ENCODE measurements at regions not wholly inside any gene's neighbourhood (a gene's known extent, or its start where the extent isn't known, plus 50 kb on each side); places are given as distances from the start of the nearest gene placed in this dataset.
A peak's percentile ranks its signal among the peaks of the same experiment; 100 is the strongest.

DNA sequence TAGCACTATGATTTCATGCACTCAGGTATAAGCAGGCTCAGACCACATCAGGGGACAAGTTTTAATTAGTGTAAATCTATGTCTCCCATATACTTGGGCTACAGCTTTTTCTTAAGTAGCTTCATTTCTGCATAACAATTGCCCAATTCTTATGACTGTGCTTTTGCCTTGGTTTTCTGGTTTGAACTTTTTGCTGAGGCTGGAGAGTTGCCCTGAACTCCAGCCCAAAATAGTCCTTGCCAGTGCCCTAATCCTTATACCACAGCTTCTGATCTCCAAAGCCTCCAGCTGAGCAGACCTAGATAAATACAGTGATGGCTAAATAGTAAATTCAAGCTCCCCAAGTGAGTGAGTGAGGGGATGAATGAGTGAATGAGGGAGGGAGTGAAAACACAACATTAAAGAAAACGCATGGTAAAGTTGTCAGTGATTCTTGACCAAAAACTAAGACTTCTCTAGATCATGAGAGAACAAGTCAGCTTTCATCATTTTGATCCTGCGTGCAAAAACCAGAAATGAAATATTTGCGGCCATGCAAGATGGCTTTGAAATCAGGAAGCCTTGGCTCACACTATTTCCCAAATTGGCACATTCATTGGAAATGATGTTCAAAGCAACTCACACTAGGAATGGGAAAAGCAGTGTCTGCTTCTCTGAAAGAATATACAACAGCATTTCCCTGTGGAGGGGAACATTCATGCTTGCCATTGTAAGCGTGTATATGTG, 437.1 kb upstream of the CTSO start:
- intact Hi-C loops (cut with DNase I), result no loop called here
- H3K27me3 ChIP-seq, result no peaks in the 10 kb centered on the region
- H3K4me1 ChIP-seq, result no peaks in the 10 kb centered on the region
- H3K36me3 ChIP-seq, result no peaks in the 10 kb centered on the region
- TF ChIP-seq POLR2A (IDR thresholded peaks at IDR 0.05) (no peak), POLR2AphosphoS5 (IDR thresholded peaks at IDR 0.05; ENCODE audit: insufficient read depth in 1 of 2, low read depth in 1 of 2) (no peak)
- TF ChIP-seq, protein P1, sequence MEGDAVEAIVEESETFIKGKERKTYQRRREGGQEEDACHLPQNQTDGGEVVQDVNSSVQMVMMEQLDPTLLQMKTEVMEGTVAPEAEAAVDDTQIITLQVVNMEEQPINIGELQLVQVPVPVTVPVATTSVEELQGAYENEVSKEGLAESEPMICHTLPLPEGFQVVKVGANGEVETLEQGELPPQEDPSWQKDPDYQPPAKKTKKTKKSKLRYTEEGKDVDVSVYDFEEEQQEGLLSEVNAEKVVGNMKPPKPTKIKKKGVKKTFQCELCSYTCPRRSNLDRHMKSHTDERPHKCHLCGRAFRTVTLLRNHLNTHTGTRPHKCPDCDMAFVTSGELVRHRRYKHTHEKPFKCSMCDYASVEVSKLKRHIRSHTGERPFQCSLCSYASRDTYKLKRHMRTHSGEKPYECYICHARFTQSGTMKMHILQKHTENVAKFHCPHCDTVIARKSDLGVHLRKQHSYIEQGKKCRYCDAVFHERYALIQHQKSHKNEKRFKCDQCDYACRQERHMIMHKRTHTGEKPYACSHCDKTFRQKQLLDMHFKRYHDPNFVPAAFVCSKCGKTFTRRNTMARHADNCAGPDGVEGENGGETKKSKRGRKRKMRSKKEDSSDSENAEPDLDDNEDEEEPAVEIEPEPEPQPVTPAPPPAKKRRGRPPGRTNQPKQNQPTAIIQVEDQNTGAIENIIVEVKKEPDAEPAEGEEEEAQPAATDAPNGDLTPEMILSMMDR (IDR thresholded peaks at IDR 0.05), result no peak
- H3K9me3 ChIP-seq, result no peaks in the 10 kb centered on the region
- no peak overlapping the region for H3K27ac ChIP-seq
- no peak overlapping the region for H3K4me3 ChIP-seq
- no peak for DNase-seq (ENCODE audit: extremely low spot score in 2 of 2)

DNA sequence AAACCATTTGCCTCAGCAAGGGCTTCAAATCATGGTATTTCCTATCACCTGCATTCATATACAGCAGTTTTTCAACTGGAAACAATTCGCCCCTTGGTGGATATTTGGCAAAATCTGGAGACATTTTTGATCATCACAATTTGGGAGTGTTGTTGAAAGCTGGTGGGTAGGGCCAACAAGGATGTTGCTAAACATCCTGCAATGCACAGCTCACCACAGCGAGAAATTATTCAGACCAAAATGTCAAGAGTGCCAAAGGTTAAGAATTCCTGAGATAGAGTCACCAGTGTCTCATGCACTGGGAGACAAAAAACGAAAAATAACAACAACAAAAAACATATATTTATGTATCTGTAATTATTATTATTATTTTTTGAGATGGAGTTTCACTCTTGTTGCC, 435.2 kb upstream of the CTSO start:
- TF ChIP-seq POLR2A (IDR thresholded peaks at IDR 0.05), result no peak
- Histone ChIP-seq H3K9me3 (no peaks in the 10 kb centered on the region), H3K27ac (no peak overlapping the region), H3K27me3 (no peaks in the 10 kb centered on the region), H3K36me3 (no peaks in the 10 kb centered on the region), H3K4me1 (no peaks in the 10 kb centered on the region), H3K4me3 (no peak overlapping the region)
- intact Hi-C loops (cut with DNase I), result no loop called here
- DNase-seq (ENCODE audit: extremely low spot score in 2 of 2), result no peak

DNA sequence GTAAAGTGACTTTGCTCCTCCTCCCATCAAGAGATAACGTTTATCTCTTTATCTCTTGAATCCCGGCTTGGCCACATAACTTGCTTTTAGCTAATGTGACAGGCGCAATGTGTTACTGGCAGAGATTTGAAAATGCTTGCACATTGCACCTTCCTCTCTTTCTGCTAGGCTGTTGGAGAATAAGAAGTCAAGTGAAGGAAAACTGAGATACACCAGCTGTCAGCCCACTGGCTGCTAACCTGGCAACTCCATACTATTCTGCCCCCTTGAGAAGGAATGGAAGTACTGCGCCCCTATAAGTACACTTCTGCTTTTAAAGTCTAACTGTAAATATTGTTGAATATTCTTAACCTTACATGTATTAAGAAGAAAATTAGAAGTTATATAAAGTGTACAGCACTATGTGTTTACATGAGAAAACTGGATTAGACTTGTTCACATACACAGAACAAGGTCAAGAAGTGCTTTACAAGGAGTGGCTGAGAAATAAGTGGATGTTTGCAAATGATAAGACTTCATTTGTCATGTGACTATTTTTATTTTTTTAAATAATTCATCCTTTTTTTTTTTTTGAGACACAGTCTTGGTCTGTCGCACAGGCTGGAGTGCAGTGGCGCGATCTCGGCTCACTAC, 424.5 kb upstream of the CTSO start:
- intact Hi-C loops (cut with DNase I), result no loop called here
- no peak for TF ChIP-seq POLR2AphosphoS5 (IDR thresholded peaks at IDR 0.05; ENCODE audit: insufficient read depth in 1 of 2, low read depth in 1 of 2)
- no peak for TF ChIP-seq POLR2A (IDR thresholded peaks at IDR 0.05)
- TF ChIP-seq, protein P1 (IDR thresholded peaks at IDR 0.05), result peak in 1 of 3 experiments; percentile 38
- H3K36me3 ChIP-seq, result no peaks in the 10 kb centered on the region
- H3K4me1 ChIP-seq, result no peaks in the 10 kb centered on the region
- H3K27me3 ChIP-seq, result no peaks in the 10 kb centered on the region
- no peak overlapping the region for H3K27ac ChIP-seq
- no peaks in the 10 kb centered on the region for H3K9me3 ChIP-seq
- no peak overlapping the region for H3K4me3 ChIP-seq
- no peak for DNase-seq (ENCODE audit: extremely low spot score in 2 of 2)

DNA sequence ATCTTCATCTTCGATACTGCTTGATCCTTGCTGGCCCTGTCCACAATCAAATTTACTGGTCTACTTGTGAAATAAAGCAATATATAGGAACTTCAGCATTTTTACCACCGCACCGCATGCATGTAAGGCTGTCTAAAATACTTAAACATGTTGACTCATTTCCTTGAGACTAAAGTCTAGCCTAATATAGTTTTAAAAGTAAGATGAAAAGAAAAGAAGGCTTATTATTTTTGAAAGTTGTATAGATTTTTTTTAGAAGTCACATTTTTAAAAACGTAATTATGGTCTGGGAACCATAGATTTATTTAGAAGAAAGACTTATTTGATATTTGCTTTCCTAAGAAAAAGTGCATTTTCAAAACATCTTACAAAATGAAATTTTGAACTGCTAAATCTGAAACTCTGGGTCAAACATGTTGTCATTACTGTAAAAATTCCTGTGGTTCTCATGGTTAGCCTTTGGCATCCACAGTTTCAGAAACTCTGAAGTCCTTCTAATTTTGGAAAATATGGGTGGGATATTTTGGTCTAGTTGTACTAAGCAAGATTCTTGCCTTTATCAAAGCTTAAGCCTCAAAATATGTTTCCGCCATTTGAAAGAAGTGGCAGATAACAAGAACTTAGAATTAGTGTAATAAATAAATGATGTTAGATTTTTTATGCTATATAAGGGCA, 423.5 kb upstream of the CTSO start:
- H3K9me3 ChIP-seq, result no peaks in the 10 kb centered on the region
- no peaks in the 10 kb centered on the region for H3K27me3 ChIP-seq
- no peak overlapping the region for H3K4me3 ChIP-seq
- TF ChIP-seq, protein P1 (IDR thresholded peaks at IDR 0.05), result no peak
- no peak for TF ChIP-seq POLR2A (IDR thresholded peaks at IDR 0.05)
- no peak for TF ChIP-seq POLR2AphosphoS5 (IDR thresholded peaks at IDR 0.05; ENCODE audit: insufficient read depth in 1 of 2, low read depth in 1 of 2)
- no peak overlapping the region for H3K27ac ChIP-seq
- intact Hi-C loops (cut with DNase I), result no loop called here
- no peaks in the 10 kb centered on the region for H3K36me3 ChIP-seq
- no peaks in the 10 kb centered on the region for H3K4me1 ChIP-seq
- no peak for DNase-seq (ENCODE audit: extremely low spot score in 2 of 2)

DNA sequence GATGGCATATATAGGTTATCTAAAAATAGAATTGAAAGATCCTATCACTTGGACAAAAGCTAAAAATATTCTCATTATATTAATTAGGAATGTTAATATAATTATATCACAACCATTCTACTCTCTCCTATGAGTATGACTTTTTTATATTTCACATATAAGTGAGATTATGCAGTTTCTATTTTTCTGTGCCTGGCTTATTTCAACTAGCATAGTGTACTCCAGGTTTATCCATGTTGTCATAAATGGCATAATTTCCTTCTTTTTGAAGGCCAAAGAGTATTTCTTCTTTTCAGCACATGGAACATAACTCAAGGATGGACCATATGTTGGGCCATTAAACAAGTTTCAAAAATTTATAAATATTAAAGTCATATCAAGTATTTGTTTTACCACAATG, 421.2 kb upstream of the CTSO start:
- TF ChIP-seq POLR2AphosphoS5 (IDR thresholded peaks at IDR 0.05; ENCODE audit: insufficient read depth in 1 of 2, low read depth in 1 of 2) (no peak), POLR2A (IDR thresholded peaks at IDR 0.05) (no peak)
- TF ChIP-seq, protein P1 (IDR thresholded peaks at IDR 0.05), result no peak
- Histone ChIP-seq H3K4me1 (no peaks in the 10 kb centered on the region), H3K27me3 (no peaks in the 10 kb centered on the region), H3K4me3 (no peak overlapping the region), H3K36me3 (no peaks in the 10 kb centered on the region), H3K27ac (no peak overlapping the region), H3K9me3 (no peaks in the 10 kb centered on the region)
- intact Hi-C loops (cut with DNase I), result no loop called here
- DNase-seq (ENCODE audit: extremely low spot score in 2 of 2), result no peak
